ENCODE measurements at regions not wholly inside any gene's neighbourhood (a gene's known extent, or its start where the extent isn't known, plus 50 kb on each side); places are given as distances from the start of the nearest gene placed in this dataset.

GRCh38 chr11:112478806-112479205 is 218.1 kb upstream of the PLET1 start:
- Mint-ChIP-seq H3K36me3 (no peaks in the 10 kb centered on the region), H3K27me3 (ENCODE audit: low read depth in 3 of 3) (peaks cover 3 to 8% (median 6%) of the 10 kb centered on the region in 3 donors), H3K9me3 (peaks cover 0 to 2% (median 0%) of the 10 kb centered on the region in 7 donors), H3K4me3 (no peak overlapping the region), H3K4me1 (no peaks in the 10 kb centered on the region), H3K27ac (no peak overlapping the region)
- no peak for DNase-seq
- H3K27me3 ChIP-seq (ENCODE audit: control insufficient read depth in 2 of 2, insufficient read depth in 2 of 2, low read length in 2 of 2) = no peaks in the 10 kb centered on the region
- TF ChIP-seq CTCF (IDR thresholded peaks at IDR 0.05) = no peak
- no peaks in the 10 kb centered on the region for H3K79me2 ChIP-seq (ENCODE audit: insufficient read depth, low read length)
- no peak overlapping the region for H3K4me3 ChIP-seq (replicated peaks in 1 of 3; ENCODE audit: low read depth in 2 of 3, low read length in 3 of 3)
- no peak overlapping the region for H2AFZ ChIP-seq (ENCODE audit: insufficient read depth, low read depth, low read length, poor library complexity, severe bottlenecking)
- 90% methylated on average over 2 of the region's 4 CpGs for whole genome bisulfite sequencing (ENCODE audit: insufficient coverage)
- H3K9ac ChIP-seq (ENCODE audit: insufficient read depth, low read length, poor library complexity, severe bottlenecking) = no peak overlapping the region
- H3K36me3 ChIP-seq (replicated peaks in 1 of 2; ENCODE audit: control insufficient read depth in 1 of 2, insufficient read depth in 2 of 2, low read length in 2 of 2) = no peaks in the 10 kb centered on the region
- H3K4me2 ChIP-seq (replicated peaks; ENCODE audit: extremely low read depth, low read length, poor library complexity, severe bottlenecking) = no peak overlapping the region
- no peaks in the 10 kb centered on the region for H4K20me1 ChIP-seq (ENCODE audit: insufficient read depth, low read length)
- H3K4me1 ChIP-seq (ENCODE audit: control insufficient read depth in 1 of 2, insufficient read depth in 2 of 2, low read length in 2 of 2) = no peaks in the 10 kb centered on the region
- H3K9me3 ChIP-seq (replicated peaks in 1 of 2; ENCODE audit: control insufficient read depth in 1 of 2, insufficient read depth in 1 of 2, low read length in 2 of 2) = no peaks in the 10 kb centered on the region
- intact Hi-C loops (cut with micrococcal nuclease) = loop anchor here in 1 of 2 donors (10.0 kb wide), 1 partner anchor 64 kb away; no protein-coding TSS in a partner anchor
- H3K27ac ChIP-seq (ENCODE audit: low read depth in 1 of 2, low read length in 2 of 2) = no peak overlapping the region

- no CpG with 5 or more reads among the region's 1 CpG for WGBS (ENCODE audit: insufficient coverage)
- no peaks in the 10 kb centered on the region for H3K27me3 ChIP-seq (ENCODE audit: control insufficient read depth in 2 of 2, insufficient read depth in 2 of 2, low read length in 2 of 2)
- peaks cover 3 to 4% (median 4%) of the 10 kb centered on the region in 3 donors for H3K27me3 Mint-ChIP-seq (ENCODE audit: low read depth in 3 of 3)
Observed at GRCh38 chr11:112481431-112481830, 220.8 kb upstream of the PLET1 start.

More at GRCh38 chr11:112481431-112481830, 220.8 kb upstream of the PLET1 start:
- Mint-ChIP-seq H3K4me1 (no peaks in the 10 kb centered on the region), H3K9me3 (peaks cover 0 to 4% (median 2%) of the 10 kb centered on the region in 7 donors), H3K36me3 (no peaks in the 10 kb centered on the region), H3K4me3 (no peak overlapping the region), H3K27ac (no peak overlapping the region)
- no peak for TF ChIP-seq CTCF (IDR thresholded peaks at IDR 0.05)
- Histone ChIP-seq H3K79me2 (ENCODE audit: insufficient read depth, low read length) (no peaks in the 10 kb centered on the region), H3K4me3 (replicated peaks in 1 of 3; ENCODE audit: low read depth in 2 of 3, low read length in 3 of 3) (no peak overlapping the region), H3K4me1 (ENCODE audit: control insufficient read depth in 1 of 2, insufficient read depth in 2 of 2, low read length in 2 of 2) (no peaks in the 10 kb centered on the region), H3K9me3 (replicated peaks in 1 of 2; ENCODE audit: control insufficient read depth in 1 of 2, insufficient read depth in 1 of 2, low read length in 2 of 2) (no peaks in the 10 kb centered on the region), H4K20me1 (ENCODE audit: insufficient read depth, low read length) (no peaks in the 10 kb centered on the region), H3K4me2 (replicated peaks; ENCODE audit: extremely low read depth, low read length, poor library complexity, severe bottlenecking) (no peak overlapping the region), H3K36me3 (replicated peaks in 1 of 2; ENCODE audit: control insufficient read depth in 1 of 2, insufficient read depth in 2 of 2, low read length in 2 of 2) (no peaks in the 10 kb centered on the region), H2AFZ (ENCODE audit: insufficient read depth, low read depth, low read length, poor library complexity, severe bottlenecking) (no peak overlapping the region), H3K27ac (ENCODE audit: low read depth in 1 of 2, low read length in 2 of 2) (no peak overlapping the region), H3K9ac (ENCODE audit: insufficient read depth, low read length, poor library complexity, severe bottlenecking) (no peak overlapping the region)
- no peak for DNase-seq
- intact Hi-C loops (cut with micrococcal nuclease) = no loop called here
